Endothelial cell (in vitro differentiated cells): ENCODE measurements at regions not wholly inside any gene's neighbourhood (a gene's known extent, or its start where the extent isn't known, plus 50 kb on each side); places are given as distances from the start of the nearest gene placed in this dataset.
"Not testable (repeated sequence)": the region's sequence is repeated elsewhere in the genome, so short reads cannot be mapped to it uniquely, and the experiment has no call there.

Experiments
- DNase-seq: peaks from one replicate; pipeline ENCODE4 v3.0.0; 2021; ENCODE audit warnings: low spot score
- H3K27ac Mint-ChIP-seq: one replicate; pipeline ENCODE4 v1.8.0; 2021; ENCODE audit warnings: mixed read lengths, inconsistent platforms; ENCODE audit not compliant: unreplicated experiment
- H3K27me3 Mint-ChIP-seq: one replicate; pipeline ENCODE4 v1.8.0; 2021; ENCODE audit warnings: mild to moderate bottlenecking, moderate library complexity, mixed read lengths, inconsistent platforms; ENCODE audit not compliant: unreplicated experiment
- H3K36me3 Mint-ChIP-seq: one replicate; pipeline ENCODE4 v1.8.0; 2021; ENCODE audit warnings: mild to moderate bottlenecking, low read depth, mixed read lengths, inconsistent platforms; ENCODE audit not compliant: unreplicated experiment
- H3K4me1 Mint-ChIP-seq: one replicate; pipeline ENCODE4 v1.8.0; 2021; ENCODE audit warnings: mild to moderate bottlenecking, mixed read lengths, inconsistent platforms; ENCODE audit not compliant: unreplicated experiment
- H3K4me3 Mint-ChIP-seq: one replicate; pipeline ENCODE4 v1.8.0; 2021; ENCODE audit warnings: mild to moderate bottlenecking, mixed read lengths, inconsistent platforms; ENCODE audit not compliant: unreplicated experiment
- H3K9me3 Mint-ChIP-seq: one replicate; pipeline ENCODE4 v1.8.0; 2021; ENCODE audit warnings: mixed read lengths, inconsistent platforms; ENCODE audit not compliant: unreplicated experiment
- TF ChIP-seq, protein P1 (sequence below): fragments of 200-600 bp; sonication (generic); IDR thresholded peaks from one replicate; pipeline ENCODE4 v1.5.0; 2021; ENCODE audit warnings: antibody characterized with exemption; ENCODE audit not compliant: unreplicated experiment

DNA sequence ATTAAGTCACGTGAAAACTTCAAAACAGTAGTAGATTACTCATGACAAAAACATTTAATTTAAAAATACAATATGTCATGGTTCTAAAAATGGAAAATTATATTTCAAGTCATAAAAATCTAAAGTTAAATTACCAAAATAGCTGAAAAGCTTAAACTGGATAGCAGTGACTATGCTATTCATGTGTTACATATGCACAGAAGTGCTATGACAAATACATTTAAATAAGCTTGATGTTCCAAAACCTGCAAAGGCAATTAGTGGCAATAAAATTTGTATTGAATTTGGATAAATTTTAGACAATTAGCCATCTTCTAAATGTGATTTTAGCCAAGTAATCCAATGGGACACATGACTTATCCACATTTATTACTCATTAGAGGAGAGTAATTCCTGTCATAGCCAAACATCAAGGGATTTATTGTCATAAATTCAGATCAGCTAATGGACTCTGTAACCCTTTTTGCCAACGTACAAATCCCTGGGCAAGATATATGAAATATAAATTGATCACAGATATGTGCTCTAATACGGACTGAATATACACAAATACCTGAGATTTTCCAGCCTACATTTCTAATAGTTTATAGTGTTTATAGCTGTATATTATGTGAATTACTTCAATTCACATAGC lies 419.4 kb downstream of the ISL1 start:
- no peak for DNase-seq
- Mint-ChIP-seq H3K36me3 (no peaks in the 10 kb centered on the region), H3K9me3 (no peaks in the 10 kb centered on the region), H3K27me3 (no peaks in the 10 kb centered on the region), H3K4me1 (no peaks in the 10 kb centered on the region), H3K27ac (no peak overlapping the region), H3K4me3 (no peak overlapping the region)
- TF ChIP-seq, protein P1, sequence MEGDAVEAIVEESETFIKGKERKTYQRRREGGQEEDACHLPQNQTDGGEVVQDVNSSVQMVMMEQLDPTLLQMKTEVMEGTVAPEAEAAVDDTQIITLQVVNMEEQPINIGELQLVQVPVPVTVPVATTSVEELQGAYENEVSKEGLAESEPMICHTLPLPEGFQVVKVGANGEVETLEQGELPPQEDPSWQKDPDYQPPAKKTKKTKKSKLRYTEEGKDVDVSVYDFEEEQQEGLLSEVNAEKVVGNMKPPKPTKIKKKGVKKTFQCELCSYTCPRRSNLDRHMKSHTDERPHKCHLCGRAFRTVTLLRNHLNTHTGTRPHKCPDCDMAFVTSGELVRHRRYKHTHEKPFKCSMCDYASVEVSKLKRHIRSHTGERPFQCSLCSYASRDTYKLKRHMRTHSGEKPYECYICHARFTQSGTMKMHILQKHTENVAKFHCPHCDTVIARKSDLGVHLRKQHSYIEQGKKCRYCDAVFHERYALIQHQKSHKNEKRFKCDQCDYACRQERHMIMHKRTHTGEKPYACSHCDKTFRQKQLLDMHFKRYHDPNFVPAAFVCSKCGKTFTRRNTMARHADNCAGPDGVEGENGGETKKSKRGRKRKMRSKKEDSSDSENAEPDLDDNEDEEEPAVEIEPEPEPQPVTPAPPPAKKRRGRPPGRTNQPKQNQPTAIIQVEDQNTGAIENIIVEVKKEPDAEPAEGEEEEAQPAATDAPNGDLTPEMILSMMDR: no peak

DNA sequence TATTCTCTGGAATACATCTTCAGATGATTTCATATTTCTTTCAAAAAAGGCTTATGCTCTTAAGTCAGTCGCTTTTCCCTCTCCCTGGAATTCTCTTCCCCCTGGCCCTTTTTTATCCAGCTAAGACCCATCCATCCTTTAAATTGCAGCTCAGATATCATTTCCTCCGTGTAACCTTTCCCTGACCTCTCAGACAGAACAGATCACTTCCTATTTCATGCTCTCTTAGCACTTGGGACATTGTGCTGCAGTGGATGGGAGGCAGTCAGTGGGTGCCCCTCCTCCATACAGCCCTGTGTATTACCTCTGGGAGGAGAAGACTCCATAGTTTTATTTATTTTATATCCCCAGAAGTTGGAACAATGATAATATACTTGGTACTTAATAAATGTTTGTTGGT lies 423.4 kb downstream of the ISL1 start:
- Mint-ChIP-seq H3K4me3 (no peak overlapping the region), H3K4me1 (peaks cover 2% of the 10 kb centered on the region), H3K9me3 (no peaks in the 10 kb centered on the region), H3K27me3 (peaks cover 1% of the 10 kb centered on the region), H3K36me3 (no peaks in the 10 kb centered on the region), H3K27ac (no peak overlapping the region)
- no peak for DNase-seq
- TF ChIP-seq, protein P1: no peak

DNA sequence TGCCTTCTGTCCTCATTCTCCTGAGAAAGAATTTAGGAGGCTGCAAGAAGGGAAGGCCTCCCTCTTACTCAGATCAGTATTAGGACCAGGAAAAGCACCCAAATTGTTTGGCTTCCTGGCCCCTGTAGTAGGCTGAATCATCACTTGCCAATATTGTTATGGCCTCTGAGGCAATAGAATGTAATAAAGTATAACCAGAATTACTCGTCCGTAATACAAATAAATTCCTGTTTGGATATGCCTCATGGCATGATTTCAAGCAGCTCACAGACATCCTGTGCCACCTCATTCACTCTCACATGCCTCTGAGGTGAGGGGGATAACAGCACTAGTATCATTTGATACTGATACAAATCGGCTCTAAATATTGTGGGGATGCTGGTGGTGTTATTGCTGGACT lies 427.3 kb downstream of the ISL1 start:
- DNase-seq: no peak
- TF ChIP-seq, protein P1: no peak
- no peaks in the 10 kb centered on the region for H3K36me3 Mint-ChIP-seq

DNA sequence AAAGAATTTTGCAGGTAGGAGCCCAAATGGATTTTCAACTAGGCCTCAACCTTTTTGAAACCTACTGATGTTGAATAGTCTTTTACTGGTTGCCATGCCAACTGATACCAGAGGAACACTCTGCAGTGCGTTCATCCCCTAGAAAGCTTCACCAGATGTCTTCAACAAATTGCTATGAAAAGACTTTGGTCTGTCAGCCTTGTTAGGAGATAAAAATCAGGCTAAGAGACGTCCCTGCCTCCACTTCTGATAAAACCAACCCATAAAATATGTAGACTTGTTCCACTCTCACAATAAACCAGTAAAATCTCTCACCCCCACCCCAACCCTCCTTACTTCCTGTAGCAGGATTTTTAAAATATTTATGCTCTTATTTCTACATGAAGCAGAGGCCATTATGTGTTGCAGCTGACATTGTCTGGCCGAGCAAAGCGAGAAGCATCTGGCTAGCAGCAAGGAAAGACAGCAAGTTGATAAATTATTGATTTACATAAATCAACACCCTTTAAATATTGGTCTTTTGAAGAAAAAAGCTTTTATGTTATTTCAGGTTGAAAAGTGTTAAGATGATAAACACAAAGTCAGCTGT lies 428.7 kb downstream of the ISL1 start:
- Mint-ChIP-seq H3K9me3 (no peaks in the 10 kb centered on the region), H3K4me3 (no peak overlapping the region), H3K4me1 (peaks cover 6% of the 10 kb centered on the region), H3K36me3 (no peaks in the 10 kb centered on the region), H3K27me3 (peaks cover 3% of the 10 kb centered on the region), H3K27ac (peak overlapping the region; percentile 74)
- no peak for DNase-seq
- TF ChIP-seq, protein P1: no peak

More for the DNA sequence above, 427.3 kb downstream of the ISL1 start:
- Mint-ChIP-seq H3K27ac (no peak overlapping the region), H3K4me3 (no peak overlapping the region), H3K4me1 (peaks cover 6% of the 10 kb centered on the region), H3K9me3 (no peaks in the 10 kb centered on the region), H3K27me3 (peaks cover 3% of the 10 kb centered on the region)

DNA sequence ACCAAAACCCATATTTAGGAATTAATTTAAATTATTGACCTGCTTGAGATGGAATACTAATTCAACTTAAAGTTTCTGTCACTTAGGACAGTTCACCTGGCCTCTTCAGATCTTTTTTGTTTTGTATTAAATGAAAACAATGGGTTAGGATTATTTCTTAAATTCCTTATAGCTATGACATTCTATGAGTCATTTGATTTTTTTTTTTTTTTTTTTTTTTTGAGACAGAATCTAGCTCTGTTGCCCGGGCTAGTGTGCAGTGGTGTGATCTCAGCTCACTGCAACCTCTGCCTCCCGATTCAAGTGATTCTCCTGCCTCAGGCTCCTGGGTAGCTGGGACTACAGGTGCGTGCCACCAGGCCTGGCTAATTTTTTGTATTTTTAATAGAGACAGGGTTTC lies 431.6 kb downstream of the ISL1 start:
- H3K27me3 Mint-ChIP-seq, H3K4me1 Mint-ChIP-seq: not testable (repeated sequence)

More for the DNA sequence above, 431.6 kb downstream of the ISL1 start:
- not testable (repeated sequence) for H3K4me3 Mint-ChIP-seq, H3K36me3 Mint-ChIP-seq, DNase-seq, H3K9me3 Mint-ChIP-seq, H3K27ac Mint-ChIP-seq
